ENCODE measurements at regions not wholly inside any gene's neighbourhood (a gene's known extent, or its start where the extent isn't known, plus 50 kb on each side); places are given as distances from the start of the nearest gene placed in this dataset.

DNA sequence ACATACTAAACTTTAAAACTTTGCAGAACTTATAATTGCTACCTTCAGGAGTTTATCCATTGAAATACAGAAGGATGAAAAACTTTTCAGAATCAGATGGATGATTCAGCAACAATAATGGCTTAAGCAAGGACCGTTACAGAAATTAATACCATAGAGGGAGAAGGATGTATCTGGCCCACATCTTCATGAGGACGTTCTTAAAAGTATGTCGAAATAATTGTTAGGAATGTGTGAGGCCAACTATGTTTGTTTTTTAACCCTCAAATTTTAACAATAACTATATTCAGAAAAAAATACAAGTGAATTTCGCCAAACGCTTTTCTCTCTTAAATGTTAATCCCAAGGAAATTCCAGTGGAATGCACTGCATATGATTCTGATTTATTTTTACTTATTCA, 105.2 kb upstream of the EPHA3 start:
- Histone ChIP-seq H4K20me1 (ENCODE audit: insufficient read depth, low read length) (no peaks in the 10 kb centered on the region), H3K27me3 (ENCODE audit: insufficient read depth, low read length) (no peaks in the 10 kb centered on the region), H3K4me3 (ENCODE audit: low read depth, low read length, poor library complexity, severe bottlenecking) (no peak overlapping the region), H2AFZ (ENCODE audit: low read length) (no peak overlapping the region), H3K36me3 (ENCODE audit: insufficient read depth, low read length) (no peaks in the 10 kb centered on the region), H3K9ac (ENCODE audit: low read length) (no peak overlapping the region), H3K9me3 (ENCODE audit: low read length) (no peaks in the 10 kb centered on the region), H3K4me1 (ENCODE audit: insufficient read depth, low read length, severe bottlenecking) (no peaks in the 10 kb centered on the region), H3F3A (ENCODE audit: insufficient read depth, low read length) (no peaks in the 10 kb centered on the region), H3K27ac (ENCODE audit: low read depth, low read length, poor library complexity, severe bottlenecking) (no peak overlapping the region), H3K79me2 (ENCODE audit: insufficient read depth, low read length) (no peaks in the 10 kb centered on the region), H3K9me2 (ENCODE audit: low read depth, low read length) (no peaks in the 10 kb centered on the region), H3K4me2 (ENCODE audit: low read length) (no peak overlapping the region)
- TF ChIP-seq, protein P1, sequence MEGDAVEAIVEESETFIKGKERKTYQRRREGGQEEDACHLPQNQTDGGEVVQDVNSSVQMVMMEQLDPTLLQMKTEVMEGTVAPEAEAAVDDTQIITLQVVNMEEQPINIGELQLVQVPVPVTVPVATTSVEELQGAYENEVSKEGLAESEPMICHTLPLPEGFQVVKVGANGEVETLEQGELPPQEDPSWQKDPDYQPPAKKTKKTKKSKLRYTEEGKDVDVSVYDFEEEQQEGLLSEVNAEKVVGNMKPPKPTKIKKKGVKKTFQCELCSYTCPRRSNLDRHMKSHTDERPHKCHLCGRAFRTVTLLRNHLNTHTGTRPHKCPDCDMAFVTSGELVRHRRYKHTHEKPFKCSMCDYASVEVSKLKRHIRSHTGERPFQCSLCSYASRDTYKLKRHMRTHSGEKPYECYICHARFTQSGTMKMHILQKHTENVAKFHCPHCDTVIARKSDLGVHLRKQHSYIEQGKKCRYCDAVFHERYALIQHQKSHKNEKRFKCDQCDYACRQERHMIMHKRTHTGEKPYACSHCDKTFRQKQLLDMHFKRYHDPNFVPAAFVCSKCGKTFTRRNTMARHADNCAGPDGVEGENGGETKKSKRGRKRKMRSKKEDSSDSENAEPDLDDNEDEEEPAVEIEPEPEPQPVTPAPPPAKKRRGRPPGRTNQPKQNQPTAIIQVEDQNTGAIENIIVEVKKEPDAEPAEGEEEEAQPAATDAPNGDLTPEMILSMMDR (IDR thresholded peaks at IDR 0.05; ENCODE audit: low read length), result no peak
- no peak for TF ChIP-seq EZH2 (IDR thresholded peaks at IDR 0.05; ENCODE audit: borderline replicate concordance, low read length)

DNA sequence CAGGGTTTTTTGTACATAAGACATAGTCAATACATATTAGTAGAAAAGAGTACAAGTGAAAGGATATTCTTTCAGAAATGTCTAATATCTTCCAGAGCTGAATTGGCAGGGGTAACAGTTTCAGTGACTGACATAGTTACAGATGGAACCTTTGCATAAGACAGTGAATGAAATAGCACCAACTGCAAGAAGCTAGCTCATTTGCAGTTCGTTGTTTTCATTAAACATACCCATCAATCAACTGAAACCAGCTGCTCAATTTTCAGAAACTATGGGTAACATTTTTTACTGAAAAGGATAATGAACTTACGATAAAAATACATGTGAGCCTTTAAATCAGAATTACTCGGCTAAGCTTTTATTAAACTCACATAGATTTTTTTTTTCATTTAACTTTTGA, 93.9 kb upstream of the EPHA3 start:
- no peak overlapping the region for H2AFZ ChIP-seq (ENCODE audit: low read length)
- H3F3A ChIP-seq (ENCODE audit: insufficient read depth, low read length), result no peaks in the 10 kb centered on the region
- H3K27me3 ChIP-seq (ENCODE audit: insufficient read depth, low read length), result no peaks in the 10 kb centered on the region
- TF ChIP-seq, protein P1 (IDR thresholded peaks at IDR 0.05; ENCODE audit: low read length), result no peak
- no peak for TF ChIP-seq EZH2 (IDR thresholded peaks at IDR 0.05; ENCODE audit: borderline replicate concordance, low read length)
- no peaks in the 10 kb centered on the region for H4K20me1 ChIP-seq (ENCODE audit: insufficient read depth, low read length)
- H3K36me3 ChIP-seq (ENCODE audit: insufficient read depth, low read length), result no peaks in the 10 kb centered on the region
- no peak overlapping the region for H3K4me3 ChIP-seq (ENCODE audit: low read depth, low read length, poor library complexity, severe bottlenecking)
- no peaks in the 10 kb centered on the region for H3K9me3 ChIP-seq (ENCODE audit: low read length)
- no peaks in the 10 kb centered on the region for H3K9me2 ChIP-seq (ENCODE audit: low read depth, low read length)
- H3K4me2 ChIP-seq (ENCODE audit: low read length), result no peak overlapping the region
- no peaks in the 10 kb centered on the region for H3K79me2 ChIP-seq (ENCODE audit: insufficient read depth, low read length)
- no peaks in the 10 kb centered on the region for H3K4me1 ChIP-seq (ENCODE audit: insufficient read depth, low read length, severe bottlenecking)
- no peak overlapping the region for H3K27ac ChIP-seq (ENCODE audit: low read depth, low read length, poor library complexity, severe bottlenecking)
- no peak overlapping the region for H3K9ac ChIP-seq (ENCODE audit: low read length)

DNA sequence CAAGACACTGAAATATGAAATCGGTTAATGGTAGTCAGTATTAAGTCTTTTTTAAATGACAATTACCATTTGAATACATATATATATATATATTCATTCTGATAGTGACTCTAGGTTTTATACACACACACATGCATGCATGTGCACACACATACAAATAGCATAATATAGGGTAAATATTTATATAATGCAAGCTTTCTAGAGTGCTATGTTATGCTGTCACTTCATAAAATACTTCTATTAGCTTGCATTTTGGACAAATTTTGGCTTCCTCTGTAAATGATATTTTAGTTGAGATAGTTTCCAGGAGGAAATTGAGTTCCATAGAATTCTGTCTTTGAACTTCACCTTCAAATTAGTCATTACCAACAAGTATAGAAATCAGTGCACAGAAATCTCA, 89.9 kb upstream of the EPHA3 start:
- H3K9ac ChIP-seq (ENCODE audit: low read length), result no peak overlapping the region
- no peaks in the 10 kb centered on the region for H3K9me3 ChIP-seq (ENCODE audit: low read length)
- H3K9me2 ChIP-seq (ENCODE audit: low read depth, low read length), result no peaks in the 10 kb centered on the region
- no peaks in the 10 kb centered on the region for H3K36me3 ChIP-seq (ENCODE audit: insufficient read depth, low read length)
- H3F3A ChIP-seq (ENCODE audit: insufficient read depth, low read length), result no peaks in the 10 kb centered on the region
- no peak for TF ChIP-seq EZH2 (IDR thresholded peaks at IDR 0.05; ENCODE audit: borderline replicate concordance, low read length)
- TF ChIP-seq, protein P1 (IDR thresholded peaks at IDR 0.05; ENCODE audit: low read length), result no peak
- no peak overlapping the region for H3K27ac ChIP-seq (ENCODE audit: low read depth, low read length, poor library complexity, severe bottlenecking)
- no peak overlapping the region for H3K4me3 ChIP-seq (ENCODE audit: low read depth, low read length, poor library complexity, severe bottlenecking)
- H3K4me1 ChIP-seq (ENCODE audit: insufficient read depth, low read length, severe bottlenecking), result no peaks in the 10 kb centered on the region
- no peaks in the 10 kb centered on the region for H3K79me2 ChIP-seq (ENCODE audit: insufficient read depth, low read length)
- no peak overlapping the region for H2AFZ ChIP-seq (ENCODE audit: low read length)
- H3K27me3 ChIP-seq (ENCODE audit: insufficient read depth, low read length), result no peaks in the 10 kb centered on the region
- no peak overlapping the region for H3K4me2 ChIP-seq (ENCODE audit: low read length)
- H4K20me1 ChIP-seq (ENCODE audit: insufficient read depth, low read length), result no peaks in the 10 kb centered on the region

All from OCI-LY1 (cell line).